ENCODE measurements at regions not wholly inside any gene's neighbourhood (a gene's known extent, or its start where the extent isn't known, plus 50 kb on each side); places are given as distances from the start of the nearest gene placed in this dataset.
"Not testable (repeated sequence)": the region's sequence is repeated elsewhere in the genome, so short reads cannot be mapped to it uniquely, and the experiment has no call there.

DNA sequence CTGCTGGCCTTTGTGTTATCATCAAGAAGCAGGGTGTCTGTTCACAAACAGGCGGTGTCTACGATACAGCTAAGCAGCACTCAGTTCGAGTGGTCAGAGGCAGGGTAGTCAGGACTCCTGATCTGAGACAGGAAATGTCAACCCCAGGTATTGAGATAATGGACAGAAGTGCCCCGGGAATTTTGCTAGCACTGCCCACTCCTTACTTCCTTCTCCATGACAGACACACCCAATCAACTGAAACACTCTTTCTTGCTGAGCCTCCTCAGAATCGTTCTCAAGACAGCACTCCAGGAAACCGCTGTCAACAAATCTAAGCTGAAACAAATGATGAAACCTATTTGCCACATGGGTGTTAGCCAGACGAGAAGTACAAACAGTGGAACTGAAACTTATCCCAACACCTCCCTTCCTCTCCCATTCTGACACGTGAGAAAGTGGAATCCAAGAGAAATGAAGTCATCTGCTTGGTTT, 109.3 kb downstream of the GTF2IRD2B start:
- not testable (repeated sequence) for DNase-seq (ENCODE audit: low spot score)
- ATAC-seq, result peak; percentile 72

DNA sequence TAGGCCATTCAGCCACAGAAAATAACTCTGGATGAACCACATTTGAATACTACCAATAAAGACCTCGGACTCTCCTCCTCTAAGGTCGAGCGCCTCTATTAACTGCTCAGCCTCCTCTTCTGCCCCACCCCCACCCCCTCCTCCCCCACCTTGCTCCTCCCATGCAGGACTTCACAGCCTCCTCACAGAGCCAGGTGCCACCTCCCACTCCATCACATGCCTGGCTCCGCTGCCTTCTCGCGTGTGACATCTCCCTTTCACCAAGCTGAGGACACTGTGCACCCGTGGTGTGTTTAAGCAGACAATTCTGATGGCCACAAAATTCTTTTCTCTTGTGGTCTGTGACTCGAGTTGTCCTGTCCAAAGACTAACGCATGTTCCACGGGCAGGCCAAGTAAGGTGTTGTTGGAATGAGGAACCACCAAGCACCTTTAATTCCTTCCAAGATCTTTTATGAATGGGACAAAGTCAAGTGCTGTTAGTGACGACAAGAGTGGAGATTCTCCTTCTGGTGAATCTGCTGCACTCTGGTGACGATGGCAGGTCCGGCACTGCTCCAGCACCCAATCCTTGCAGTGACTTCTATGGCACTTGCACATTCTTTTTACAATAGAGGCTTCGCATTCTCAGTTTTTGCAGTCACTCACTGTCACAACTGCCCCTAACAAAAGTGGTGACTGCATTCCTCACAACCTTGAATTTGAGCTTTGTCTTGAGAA, 113.1 kb downstream of the GTF2IRD2B start:
- not testable (repeated sequence) for DNase-seq (ENCODE audit: low spot score); ATAC-seq

- ATAC-seq, result not testable (repeated sequence)
These were observed 123.1 kb downstream of the GTF2IRD2B start for GRCh38 chr7:75215460-75215859.

GRCh38 chr7:75216963-75217362, 124.6 kb downstream of the GTF2IRD2B start:
- ATAC-seq; DNase-seq (ENCODE audit: low spot score): not testable (repeated sequence)

More at GRCh38 chr7:75215460-75215859, 123.1 kb downstream of the GTF2IRD2B start:
- not testable (repeated sequence) for DNase-seq (ENCODE audit: low spot score)

DNA sequence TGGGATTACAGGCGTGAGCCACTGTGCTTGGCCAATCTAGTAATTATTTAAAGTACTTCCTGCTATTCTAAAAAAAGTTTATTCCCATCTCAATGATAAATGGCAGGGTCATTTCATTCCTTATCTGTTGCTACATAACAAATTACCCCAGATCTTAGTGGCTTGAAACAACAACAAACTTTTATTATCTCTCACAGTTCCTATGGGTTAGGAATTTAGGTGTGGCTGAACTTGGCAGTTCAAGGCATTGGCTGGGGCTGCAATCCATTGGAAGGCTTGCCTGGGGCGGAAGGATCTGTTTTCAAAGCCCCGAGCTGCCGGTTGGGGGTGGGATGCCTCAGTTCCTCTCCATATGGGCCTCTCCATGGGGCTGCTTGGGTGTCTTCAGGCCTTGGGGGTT, 133.7 kb downstream of the GTF2IRD2B start:
- not testable (repeated sequence) for ATAC-seq; DNase-seq (ENCODE audit: low spot score)

GRCh38 chr7:75229558-75229957, 137.2 kb downstream of the GTF2IRD2B start:
- ATAC-seq, result peak; percentile 81
- DNase-seq (ENCODE audit: low spot score), result not testable (repeated sequence)

GRCh38 chr7:75230558-75230957, 138.2 kb downstream of the GTF2IRD2B start:
- not testable (repeated sequence) for ATAC-seq; DNase-seq (ENCODE audit: low spot score)

DNA sequence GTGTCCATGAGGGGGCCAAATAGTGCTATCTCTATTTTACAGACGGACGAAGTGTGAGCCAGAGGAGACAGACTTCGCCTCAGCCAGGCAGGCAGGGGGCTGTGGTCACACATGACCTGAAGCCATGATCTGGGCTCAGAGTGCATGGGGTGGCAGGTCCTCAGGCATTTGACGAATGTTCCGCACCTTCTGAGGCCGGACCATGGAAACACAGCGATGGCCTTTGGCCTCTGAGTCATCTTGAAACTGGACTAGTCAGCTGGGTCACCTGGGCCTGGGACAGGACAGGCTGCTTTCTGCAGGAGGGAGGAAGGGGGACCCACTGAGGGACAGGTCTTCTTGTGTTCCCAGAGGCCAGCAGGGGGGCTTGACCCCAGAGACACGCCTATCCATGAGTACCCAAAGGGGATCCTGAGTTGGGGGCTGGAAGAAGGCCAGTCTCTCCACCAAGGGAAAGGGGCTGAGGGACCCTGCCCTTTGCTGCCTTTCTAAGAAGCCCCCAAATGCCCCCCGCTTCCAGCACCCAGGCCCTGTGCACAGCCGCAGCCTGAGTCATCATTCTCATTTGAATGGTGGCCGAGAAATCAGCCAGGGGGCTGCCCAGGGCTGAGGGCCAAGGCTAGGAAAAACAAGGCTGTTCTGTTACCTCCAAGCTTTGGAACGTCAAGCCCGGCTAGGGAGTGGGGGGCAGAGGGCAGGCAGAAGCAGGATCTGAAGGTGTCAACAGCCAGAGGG, 142.9 kb downstream of the GTF2IRD2B start:
- ATAC-seq, result peak; percentile 1
- DNase-seq (ENCODE audit: low spot score), result not testable (repeated sequence)

DNA sequence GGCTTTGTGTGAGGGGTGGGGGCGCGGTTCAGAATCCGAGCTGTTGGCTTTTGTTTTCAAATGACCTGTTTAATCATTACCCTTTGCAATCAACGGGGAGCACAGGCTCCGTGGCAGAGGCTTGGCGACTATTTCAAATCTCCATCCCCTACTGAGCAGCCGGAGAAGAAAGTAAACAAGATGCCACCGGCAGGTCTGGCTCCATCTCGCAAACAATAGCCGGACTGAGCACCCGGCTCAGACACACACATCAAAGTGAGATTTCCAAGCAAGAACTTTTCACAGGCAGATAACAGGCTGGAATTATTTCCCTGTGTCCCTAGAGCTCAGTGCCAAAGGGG, 143.4 kb downstream of the GTF2IRD2B start:
- peak; percentile 40 for ATAC-seq
- not testable (repeated sequence) for DNase-seq (ENCODE audit: low spot score)

- DNase-seq (ENCODE audit: low spot score), result peak; percentile 54
- peak; percentile 88 for ATAC-seq
These were observed 145.1 kb downstream of the GTF2IRD2B start for GRCh38 chr7:75237255-75238187.

DNA sequence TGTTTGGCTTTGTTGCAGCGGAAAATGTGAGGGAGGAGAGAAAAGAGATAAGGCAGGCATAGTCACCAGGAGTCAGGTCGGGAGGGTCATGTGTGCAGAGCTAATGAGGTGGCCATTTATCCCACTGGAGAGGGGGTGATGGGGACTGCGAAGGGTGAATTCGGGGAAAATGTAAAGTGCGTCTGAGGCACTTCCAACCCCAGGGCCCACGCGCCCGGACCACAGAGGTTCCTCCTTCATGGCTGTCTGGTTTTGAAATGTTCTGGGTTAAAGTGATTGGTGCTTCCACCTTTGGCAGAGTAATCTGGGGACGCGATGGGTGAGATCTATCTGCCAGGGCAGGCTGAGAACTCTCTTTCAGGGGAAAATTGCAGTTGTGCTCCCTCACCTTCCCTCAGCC, 145.9 kb downstream of the GTF2IRD2B start:
- ATAC-seq; DNase-seq (ENCODE audit: low spot score): not testable (repeated sequence)

GRCh38 chr7:75243638-75244037, 151.2 kb downstream of the GTF2IRD2B start:
- not testable (repeated sequence) for DNase-seq (ENCODE audit: low spot score); ATAC-seq

DNA sequence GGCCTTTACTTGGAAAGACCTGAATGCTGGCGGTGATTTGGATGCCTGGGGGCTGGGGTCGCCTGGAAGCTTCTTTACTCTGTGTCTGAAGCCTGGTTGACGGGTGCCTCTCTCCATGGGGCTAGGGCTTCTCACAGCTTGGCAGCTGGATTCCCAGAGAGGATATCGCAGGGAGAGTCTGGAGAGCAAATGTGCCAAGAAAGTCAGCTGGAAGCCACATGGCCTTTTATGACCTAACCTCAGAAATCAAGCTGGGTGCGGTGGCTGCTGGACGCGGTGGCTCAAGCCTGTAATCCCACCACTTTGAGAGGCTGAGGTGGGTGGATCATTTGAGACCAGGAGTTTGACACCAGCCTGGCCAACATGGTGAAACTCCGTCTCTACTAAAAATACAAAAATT, 147.2 kb upstream of the TRIM73 start:
- ATAC-seq; DNase-seq (ENCODE audit: low spot score): not testable (repeated sequence)

DNA sequence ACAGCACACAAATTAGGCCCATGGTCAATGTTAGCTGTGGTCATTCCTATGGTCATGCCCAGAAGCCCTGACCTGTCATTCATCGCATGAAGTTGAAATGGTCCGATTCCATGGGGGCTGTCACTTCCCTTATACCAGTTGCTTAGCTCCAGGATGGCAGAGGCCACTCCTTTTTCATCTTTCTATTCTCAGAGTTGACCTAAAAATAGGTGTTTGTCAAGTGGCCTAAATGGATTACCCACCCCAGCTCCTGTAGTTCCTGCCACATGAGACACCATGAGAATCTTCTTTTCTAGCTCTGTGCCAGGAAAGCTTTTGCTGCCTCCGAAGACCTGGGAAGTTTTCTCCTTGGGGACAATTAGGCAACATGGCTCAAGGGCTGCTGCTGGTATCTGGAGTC, 141.2 kb upstream of the TRIM73 start:
- ATAC-seq; DNase-seq (ENCODE audit: low spot score): not testable (repeated sequence)

DNA sequence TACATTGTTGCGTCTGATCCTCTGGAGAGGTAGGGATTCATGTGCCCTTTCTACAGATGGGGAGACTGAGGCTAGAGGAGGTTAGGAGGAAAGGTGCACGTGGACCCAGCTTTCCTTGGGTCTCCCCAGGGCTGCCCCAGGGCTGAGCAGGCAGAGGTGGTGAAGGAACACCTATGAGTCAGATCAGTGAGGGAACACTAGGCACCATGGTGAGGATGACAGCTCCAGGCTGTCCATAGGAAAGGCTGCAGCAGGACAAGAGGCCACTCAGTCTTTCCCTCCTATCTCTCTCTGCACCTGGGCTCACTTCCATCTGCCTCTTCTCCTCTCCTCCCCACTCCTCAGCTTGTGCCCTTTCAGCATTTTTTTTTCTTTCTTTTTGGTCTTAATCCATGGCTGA, 138.0 kb upstream of the TRIM73 start:
- not testable (repeated sequence) for ATAC-seq; DNase-seq (ENCODE audit: low spot score)

GRCh38 chr7:75259454-75260003, 135.9 kb upstream of the TRIM73 start:
- not testable (repeated sequence) for DNase-seq (ENCODE audit: low spot score); ATAC-seq

- ATAC-seq; DNase-seq (ENCODE audit: low spot score): not testable (repeated sequence)
These were observed 133.8 kb upstream of the TRIM73 start for GRCh38 chr7:75261660-75262059.

GRCh38 chr7:75268158-75268557, 127.3 kb upstream of the TRIM73 start:
- DNase-seq (ENCODE audit: low spot score), result not testable (repeated sequence)
- ATAC-seq, result peak; percentile 83

DNA sequence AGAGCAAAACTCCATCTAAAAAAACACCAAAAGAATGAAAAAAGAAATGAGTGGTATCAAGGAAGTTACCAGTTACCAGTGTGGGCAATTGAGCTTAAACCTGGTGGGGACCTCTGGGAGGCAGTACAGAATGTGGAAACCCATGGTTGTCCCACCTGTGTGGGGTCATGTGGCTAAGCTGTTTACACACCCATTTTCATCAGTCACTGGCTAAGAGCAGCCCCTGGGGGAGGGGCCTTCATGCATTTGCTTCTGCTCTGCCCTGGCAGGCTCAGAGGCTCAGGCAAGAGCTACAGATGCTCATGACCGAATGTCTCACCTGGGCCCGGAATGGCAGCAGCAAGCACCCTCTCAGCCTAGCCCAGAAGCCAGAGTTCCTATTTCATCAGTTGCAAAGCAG, 126.3 kb upstream of the TRIM73 start:
- not testable (repeated sequence) for DNase-seq (ENCODE audit: low spot score)

GRCh38 chr7:75274114-75274513, 121.3 kb upstream of the TRIM73 start:
- not testable (repeated sequence) for ATAC-seq; DNase-seq (ENCODE audit: low spot score)

More for the DNA sequence above, 126.3 kb upstream of the TRIM73 start:
- peak; percentile 20 for ATAC-seq

Measured in left lobe of liver (tissue), 2 donors.